ACHN (cell line): ENCODE measurements at regions not wholly inside any gene's neighbourhood (a gene's known extent, or its start where the extent isn't known, plus 50 kb on each side); places are given as distances from the start of the nearest gene placed in this dataset.
"Not testable (repeated sequence)": the region's sequence is repeated elsewhere in the genome, so short reads cannot be mapped to it uniquely, and the experiment has no call there.

ENCODE experiments used
- DNase-seq: peaks from one replicate; pipeline ENCODE4 v3.0.0-alpha.2; 2015
- in situ Hi-C: cut with HindIII; loops from 2 replicates; pipeline ENCODE4 v1.10.0; 2017; ENCODE audit warnings: low sequenced_read_pairs, low pct_ligation_motif_present, low pct_unique_long_range_greater_than_20kb

DNA sequence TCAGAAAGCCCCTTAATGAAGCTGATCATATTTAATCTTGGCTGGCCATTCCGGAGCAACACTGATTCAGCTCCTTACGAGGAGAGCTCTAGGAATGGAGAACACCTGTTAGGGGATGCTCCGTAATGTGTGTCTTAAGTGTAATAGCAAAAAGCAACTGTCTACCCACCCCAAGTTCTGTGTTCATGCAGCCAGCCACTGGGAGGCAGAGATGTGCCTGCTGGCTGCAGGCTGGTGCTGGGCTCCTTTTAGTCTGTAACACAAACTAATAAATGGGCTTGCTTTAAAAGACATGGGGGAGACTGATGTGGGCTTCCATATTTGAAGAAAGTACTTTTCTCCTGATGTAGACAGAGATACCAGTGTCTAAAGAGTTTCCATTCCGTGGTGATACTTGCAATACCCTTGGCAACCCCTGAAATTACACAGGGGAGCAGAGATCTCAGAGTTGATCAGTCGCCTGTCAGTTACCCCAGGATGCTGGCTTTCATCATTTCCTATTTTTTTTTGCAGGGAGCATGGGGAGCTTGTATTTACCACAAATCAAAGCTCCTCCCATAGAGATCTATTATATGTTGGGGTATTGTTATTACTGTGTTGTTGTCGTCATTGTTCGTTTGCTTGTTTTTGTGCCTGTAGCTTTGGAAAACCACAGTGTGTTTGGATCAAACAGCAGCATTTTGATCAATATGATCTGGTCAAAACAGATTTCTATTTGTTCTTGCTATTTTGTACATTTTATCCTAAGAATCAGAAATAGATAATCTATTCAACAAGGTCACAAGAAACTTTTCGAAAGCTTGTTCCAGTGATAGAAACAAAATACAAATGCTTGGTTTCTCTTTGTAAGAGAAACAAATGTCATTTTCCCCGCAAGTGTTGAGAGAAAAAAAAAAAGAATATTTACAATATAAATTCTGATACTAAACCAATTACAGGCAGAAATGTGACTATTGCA lies 65.8 kb downstream of the MTX3 start:
- in situ Hi-C loops, result no loop called here

DNA sequence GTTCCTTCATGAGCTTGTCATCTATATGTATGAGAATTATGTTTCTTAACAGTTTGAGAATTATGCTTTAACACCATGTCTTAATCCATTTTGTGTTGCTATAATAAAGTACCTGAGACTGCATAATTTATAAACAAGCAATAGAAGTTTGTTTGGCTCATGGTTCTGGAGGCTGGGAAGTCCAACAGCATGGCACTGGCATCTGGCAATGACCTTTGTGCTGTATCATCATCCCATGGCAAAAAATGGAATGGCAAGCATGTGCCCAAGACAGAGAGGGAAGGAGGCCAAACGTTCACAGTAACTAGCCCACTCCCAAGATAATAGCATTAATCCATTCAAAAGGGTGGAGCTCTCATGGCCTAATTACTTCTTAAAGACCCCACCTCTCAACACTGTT lies 67.6 kb downstream of the MTX3 start:
- no peak for DNase-seq
- in situ Hi-C loops, result no loop called here

More for the DNA sequence above, 65.8 kb downstream of the MTX3 start:
- peak; percentile 11 for DNase-seq

DNA sequence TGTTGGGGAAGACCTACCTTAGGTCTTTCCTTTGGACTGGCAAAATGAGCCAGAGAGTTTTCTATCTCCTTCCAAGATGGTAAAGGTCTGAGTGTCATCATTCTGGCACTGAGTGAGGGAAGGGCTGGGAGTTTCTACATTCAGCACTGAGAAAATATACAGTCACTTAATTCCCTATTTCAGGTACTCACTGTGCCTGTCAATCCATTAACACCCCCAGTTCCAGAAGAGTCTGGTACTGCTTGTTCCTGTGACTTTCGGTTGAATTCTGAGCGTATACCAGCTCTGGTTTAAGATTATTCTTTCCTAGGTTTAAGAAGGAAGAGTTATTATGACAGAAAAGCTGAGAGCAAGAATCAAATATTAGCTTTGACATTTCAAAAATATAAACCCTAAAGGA lies 68.4 kb downstream of the MTX3 start:
- DNase-seq, result no peak
- in situ Hi-C loops, result no loop called here

DNA sequence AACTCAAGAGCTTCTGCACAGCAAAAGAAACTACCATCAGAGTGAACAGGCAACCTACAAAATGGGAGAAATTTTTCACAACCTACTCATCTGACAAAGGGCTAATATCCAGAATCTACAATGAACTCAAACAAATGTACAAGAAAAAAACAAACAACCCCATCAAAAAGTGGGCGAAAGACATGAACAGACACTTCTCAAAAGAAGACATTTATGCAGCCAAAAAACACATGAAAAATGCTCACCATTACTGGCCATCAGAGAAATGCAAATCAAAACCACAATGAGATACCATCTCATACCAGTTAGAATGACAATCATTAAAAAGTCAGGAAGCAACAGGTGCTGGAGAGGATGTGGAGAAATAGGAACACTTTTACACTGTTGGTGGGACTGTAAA lies 83.6 kb downstream of the MTX3 start:
- in situ Hi-C loops, DNase-seq: not testable (repeated sequence)

DNA sequence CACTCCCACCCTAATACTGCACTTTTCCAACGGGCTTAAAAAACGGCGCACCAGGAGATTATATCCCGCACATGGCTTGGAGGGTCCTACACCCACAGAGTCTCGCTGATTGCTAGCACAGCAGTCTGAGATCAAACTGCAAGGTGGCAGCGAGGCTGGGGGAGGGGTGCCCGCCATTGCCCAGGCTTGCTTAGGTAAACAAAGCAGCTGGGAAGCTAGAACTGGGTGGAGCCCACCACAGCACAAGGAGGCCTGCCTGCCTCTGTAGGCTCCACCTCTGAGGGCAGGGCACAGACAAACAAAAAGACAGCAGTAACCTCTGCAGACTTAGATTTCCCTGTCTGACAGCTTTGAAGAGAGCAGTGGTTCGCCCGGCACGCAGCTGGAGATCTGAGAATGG lies 88.5 kb downstream of the MTX3 start:
- in situ Hi-C loops, DNase-seq: not testable (repeated sequence)

DNA sequence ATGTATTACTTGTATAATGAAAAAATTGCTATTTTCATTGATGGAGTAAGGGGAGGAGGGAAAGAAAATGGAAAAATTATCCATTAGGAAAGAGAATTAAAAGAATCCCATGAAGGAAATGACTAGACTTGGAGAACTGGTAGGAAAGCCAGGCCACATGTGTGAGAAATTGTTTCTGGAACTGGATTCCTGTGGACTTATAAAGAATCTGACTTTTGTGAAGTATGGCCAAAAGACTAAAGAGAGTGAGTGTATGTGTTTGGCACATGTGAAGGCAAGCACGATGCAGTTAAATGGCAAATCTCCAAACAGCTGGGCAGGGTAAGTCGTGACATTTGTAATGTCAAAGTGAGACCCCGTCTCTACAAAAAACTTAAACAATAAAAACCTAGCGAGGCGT lies 89.4 kb downstream of the MTX3 start:
- in situ Hi-C loops, result no loop called here
- no peak for DNase-seq

DNA sequence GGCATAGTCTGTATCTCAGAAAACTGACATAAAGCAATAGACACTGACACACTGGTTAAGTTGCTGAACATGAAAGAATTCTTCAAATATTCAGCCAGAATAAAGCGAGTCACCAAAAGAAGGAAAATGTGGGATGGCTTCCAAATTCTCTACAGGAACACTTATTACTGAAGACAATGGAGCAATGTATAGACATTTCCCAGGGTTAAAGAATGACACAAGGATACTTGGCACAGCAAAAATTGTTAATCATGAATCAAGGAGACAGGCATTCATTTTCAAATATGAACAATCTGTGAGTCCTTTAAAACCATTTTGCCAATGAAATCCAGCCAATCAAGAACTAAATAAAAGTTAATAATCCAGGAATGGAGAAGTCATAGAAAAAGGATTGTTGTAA lies 92.5 kb downstream of the MTX3 start:
- no peak for DNase-seq

DNA sequence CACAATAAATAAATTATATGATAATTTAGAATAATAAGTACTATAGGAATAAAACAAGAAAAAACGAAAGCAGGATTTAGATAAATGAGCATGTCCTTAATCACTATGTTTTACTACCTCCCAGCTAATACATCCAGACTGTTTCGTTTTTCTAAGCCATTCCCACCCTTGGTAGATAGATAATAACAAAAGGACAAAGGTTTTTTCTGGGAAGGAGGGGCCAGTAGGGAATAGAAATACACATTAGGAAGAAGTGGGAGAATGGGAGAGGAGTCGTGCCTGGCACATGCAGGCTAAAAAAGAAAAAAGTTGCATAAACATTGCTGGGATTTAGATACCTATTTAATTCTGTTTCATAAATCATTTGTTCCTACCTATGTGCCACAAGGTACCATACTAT lies 97.1 kb downstream of the MTX3 start:
- DNase-seq, result no peak
- in situ Hi-C loops, result no loop called here

More for the DNA sequence above, 92.5 kb downstream of the MTX3 start:
- in situ Hi-C loops, result no loop called here

DNA sequence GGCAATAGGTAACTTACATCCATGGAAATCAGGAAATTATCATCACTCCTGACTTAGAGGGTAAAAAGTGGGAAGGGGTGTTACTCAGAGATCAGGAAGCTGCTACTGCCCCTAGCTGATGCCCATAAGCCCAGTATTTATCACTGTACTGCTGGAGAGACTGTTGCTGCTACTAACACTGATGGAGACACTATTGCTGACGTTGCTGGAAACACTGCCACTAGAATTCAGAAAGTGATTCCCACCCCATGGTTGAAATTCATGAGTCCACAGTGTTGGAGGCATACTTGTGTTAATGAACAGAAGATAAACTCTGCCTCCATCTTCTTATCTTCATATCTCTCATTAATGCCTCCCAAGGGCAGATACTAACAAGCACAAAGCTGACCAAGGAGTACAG lies 97.6 kb downstream of the MTX3 start:
- in situ Hi-C loops, result no loop called here
- DNase-seq, result no peak

DNA sequence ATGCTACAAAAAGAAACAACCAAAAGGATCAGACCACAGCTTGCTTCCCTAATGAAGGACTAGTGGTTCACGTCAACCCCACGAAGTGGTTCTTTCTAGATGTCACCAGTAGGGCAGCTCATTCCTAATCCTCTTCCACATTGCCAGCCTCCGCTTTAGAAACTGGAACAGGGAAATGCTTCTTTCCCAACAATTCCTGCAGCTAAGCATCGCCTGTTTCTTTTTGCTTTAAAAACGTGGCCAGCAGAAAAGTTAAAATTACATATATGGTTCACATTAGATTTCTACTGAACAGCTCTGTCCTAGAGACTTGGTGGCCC lies 100.2 kb downstream of the MTX3 start:
- no peak for DNase-seq
- in situ Hi-C loops, result no loop called here

DNA sequence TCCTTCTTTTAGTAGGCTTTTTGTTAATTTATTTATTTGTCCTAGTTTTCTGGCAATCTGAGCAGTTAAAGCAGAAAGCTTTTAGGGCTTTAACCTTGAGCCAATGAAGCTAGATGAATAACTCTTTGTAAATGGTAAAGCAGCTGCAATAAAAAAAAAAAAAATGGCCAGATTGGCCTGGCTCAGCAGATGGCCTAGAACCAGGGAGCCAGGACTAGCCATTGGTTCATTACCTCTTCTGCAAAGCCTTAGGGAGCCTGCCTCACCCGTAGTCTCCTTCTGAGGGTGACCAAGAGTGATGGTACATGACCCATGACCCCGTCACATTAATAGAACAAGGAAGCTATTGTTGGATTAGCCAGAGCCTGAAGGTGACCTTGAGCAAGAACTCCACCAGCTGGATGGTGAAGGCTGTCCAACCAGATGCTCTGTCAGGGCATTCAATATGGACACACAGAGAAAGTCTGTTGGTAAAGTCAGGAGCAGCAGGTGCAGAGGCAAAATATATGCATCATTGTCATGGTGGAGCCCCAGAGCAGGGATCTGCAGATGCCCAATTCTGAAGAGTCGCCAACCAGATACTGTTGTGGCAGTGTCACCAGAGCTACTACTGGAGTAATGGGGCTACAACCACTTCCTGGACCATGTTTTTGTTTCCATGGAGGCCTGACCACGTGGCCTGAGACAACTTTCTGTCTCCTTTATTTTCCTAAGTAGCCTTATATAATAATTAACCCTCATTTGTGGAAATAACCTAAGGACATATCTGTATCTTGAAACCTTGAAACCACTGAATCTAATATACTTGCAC lies 100.7 kb downstream of the MTX3 start:
- in situ Hi-C loops, result no loop called here
- no peak for DNase-seq

DNA sequence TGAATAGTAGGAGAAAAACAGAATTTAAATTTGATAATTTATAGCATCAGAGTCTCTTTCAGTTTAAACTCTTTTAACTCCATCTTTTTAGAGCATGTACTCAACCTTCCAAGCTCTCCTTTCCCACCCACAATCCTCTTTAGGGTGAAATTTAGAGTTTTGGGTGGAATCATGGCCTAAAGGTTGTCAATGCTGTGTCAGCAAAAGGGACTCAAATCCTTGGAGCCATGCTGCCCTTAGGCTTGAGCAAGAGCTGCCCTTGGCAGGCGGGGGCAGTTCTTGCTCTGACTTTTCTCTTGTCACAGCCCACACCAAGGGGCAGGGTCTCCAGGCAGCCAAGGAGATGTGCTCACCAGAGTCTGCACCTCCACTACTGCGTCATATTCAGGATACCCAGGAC lies 102.4 kb downstream of the MTX3 start:
- in situ Hi-C loops, result no loop called here
- DNase-seq, result no peak

DNA sequence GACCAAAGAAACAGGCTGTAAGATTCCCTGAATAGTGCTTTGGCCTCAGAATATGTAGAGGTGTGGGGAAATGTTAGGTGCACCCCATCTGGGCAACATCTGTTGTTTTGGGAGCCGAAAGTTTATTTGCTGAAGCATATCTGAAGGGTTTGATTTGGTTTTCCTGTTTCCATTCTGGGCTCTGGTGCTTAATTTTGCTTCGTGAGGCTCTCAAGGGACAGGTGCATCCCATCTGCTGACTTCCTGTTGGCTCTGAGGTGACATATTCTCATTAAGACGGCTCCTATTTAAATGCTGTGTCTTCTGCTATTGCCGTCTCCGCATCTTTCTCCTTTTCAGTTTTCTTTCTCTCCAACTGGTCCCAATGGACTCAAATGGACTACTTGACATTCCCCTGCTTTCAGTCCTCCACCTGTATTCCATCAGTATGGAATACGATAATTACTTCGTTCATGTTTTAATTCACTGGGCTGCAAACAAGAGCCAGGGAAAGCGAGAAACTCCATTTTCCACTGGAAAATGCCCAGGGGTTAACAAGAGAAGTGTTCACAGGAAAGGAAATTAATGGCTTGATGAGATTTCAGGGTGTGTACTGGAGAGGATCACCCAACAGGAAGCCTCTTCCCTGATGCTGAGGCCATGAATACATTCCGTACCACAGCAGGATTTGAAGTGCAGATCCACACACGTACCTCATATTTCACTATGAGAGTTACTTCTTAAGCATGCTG lies 104.0 kb downstream of the MTX3 start:
- in situ Hi-C loops, result no loop called here
- no peak for DNase-seq

DNA sequence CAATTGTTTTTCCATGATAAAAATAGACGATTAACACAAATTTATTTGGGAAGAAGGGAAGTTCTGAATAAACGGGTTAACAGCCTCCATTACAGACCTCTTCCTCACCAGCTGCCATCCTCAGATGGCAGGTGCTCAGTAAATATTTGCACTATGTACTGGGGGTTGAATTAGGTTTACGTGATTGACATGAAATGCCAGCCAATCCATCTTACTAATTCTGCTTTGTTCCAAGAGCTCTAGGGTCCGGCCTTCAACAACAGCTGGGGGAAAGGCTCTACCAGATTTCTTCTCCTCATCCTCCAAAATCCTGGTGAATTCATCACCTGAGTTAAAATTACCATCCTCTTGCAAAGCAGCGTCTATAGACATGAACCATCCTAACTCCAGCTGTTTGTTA lies 104.6 kb downstream of the MTX3 start:
- in situ Hi-C loops, result no loop called here
- DNase-seq, result no peak

DNA sequence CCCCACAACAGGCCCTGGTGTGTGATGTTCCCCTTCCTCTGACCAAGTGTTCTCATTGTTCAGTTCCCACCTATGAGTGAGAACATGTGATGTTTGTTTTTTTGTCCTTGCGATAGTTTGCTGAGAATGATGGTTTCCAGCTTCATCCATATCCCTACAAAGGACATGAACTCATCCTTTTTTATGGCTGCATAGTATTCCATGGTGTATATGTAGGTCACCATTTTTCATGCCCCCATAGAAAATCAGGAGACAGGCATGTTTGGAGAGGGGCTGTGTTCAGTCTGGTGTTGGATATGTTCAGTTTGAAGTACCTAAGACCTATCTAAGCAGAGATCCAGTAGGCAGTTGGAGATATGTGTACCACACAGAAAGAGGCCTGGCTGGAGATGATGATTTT lies 111.2 kb downstream of the MTX3 start:
- DNase-seq, in situ Hi-C loops: not testable (repeated sequence)

DNA sequence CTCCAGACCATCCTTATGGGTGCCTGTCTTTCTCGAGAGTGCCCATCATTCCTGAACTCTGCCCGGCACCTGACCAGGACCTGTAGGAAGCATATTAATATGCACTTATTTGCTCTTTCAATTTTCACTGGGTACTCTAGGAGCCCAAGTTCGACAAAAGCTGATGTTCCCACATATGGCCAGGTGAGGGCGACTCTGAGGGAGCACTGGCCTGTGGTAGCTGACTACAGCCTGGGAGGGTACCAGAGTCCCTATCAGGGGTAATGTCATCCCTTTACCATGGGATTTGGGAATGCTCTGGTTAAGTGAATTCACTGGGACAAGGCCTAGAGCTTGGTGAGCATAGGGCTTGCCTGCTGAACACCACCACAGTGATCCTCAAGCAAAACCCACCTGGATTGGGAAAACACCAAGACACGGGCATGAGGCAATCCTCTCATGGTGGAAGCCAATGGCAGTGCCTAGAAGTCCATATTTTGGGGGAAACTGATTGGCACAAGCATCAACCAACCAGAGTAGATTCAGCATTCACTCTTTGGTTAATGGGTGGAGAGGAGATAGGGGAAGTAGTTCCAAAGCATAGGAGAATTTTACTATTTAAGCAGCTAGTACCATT lies 112.2 kb downstream of the MTX3 start:
- in situ Hi-C loops, result no loop called here
- DNase-seq, result peak; percentile 41

DNA sequence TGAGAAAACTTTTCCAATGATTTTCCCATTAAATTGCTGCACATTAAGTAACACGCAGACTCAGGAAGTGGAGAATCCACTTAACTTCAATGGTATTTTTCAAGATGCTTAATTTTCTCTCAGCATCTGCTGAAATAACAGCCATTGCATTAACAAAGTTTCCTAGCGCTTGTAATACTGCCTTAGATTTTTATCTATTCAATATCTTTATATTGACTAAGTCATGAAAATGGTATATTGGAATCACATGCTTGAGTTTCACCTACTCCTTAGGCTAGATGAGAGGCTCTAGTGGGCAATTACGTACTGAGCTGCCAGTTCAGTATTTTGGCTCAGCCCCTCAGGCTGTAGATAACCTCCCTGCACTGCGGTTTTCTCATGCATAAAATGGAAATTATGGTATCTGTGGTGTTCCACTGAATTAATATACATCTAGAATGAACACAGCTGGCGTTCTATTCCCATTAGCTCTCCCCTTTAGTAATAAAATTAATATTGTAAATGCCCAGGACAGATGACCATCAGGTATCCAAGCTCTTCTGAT lies 112.9 kb downstream of the MTX3 start:
- DNase-seq, result no peak
- in situ Hi-C loops, result no loop called here

DNA sequence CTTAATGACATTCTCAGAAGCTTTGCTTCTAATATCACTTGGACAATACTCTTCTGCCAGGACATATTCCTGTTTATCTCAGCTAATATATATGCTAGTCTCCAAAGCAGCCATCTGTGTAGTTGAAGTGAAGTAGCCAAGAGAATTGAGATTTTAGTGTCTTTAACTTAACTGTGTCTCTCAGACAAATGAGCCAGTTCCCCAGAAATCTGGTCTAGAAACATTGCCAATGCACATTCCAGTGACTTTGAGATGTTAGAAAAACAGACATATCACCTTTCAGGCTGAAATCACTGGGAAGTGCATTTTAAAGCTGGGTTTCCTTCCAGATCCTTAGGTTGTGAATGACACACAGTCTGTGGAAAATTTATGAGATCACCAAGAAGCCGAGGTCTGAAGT lies 114.6 kb downstream of the MTX3 start:
- in situ Hi-C loops, result no loop called here
- no peak for DNase-seq
